Heart left ventricle (tissue), 13 donors: ENCODE measurements at regions not wholly inside any gene's neighbourhood (a gene's known extent, or its start where the extent isn't known, plus 50 kb on each side); places are given as distances from the start of the nearest gene placed in this dataset.

Source experiments
- CTCF ChIP-seq, 12 donors: fragments of 200-600 bp; sonication (generic) in 4 of 12; IDR thresholded peaks; one replicate each; pipeline versions ENCODE4 v1.5.0 to v1.8.0; 2018 to 2022; ENCODE audit warnings: antibody characterized with exemption in 12 of 12, mild to moderate bottlenecking in 5 of 12
- POLR2A ChIP-seq, 2 donors: fragments of 450-650 bp; IDR thresholded peaks; one replicate each; pipeline ENCODE4 v1.6.1; 2017; ENCODE audit warnings: antibody characterized with exemption in 2 of 2, mild to moderate bottlenecking in 2 of 2, moderate library complexity in 2 of 2
- donor health status: ischemic (EF 13 %, LVEDD 7.1; RV severe dilation, severe dysfunction).
- donor health status: DM: no; HTN: yes; CAD: no.
- donor health status: DM: no; HTN: no; CAD: no.
- donor health status: ischemic (EF 25% LVEDD 6.9; RV normal size, moderate dysfunction).
- donor health status: ischemic (EF 25% LVEDD 5.7; RV mildly dilated, moderate dysfunction).
- donor health status: ischemic (EF 35%, LVEDD 5.7; RV mildly dilated, moderate dysfunction).
- donor health status: nonischemic (EF 11% LVEDD 7.7; RV severe dilation, severe dysfunction).
- donor health status: DM: yes; HTN: yes; CAD: no.
- donor health status: PGD.
- donor health status: ischemic (EF 29% LVEDD 5.4; RV normal size, mild dysfunction).
- donor health status: nonischemic (EF 23%, LVEDD 6.1; RV moderate dilation, normal function).

GRCh38 chr15:38992930-38993329 is 428.3 kb upstream of the RASGRP1 start:
- TF ChIP-seq CTCF (IDR thresholded peaks at IDR 0.05) (no peak), POLR2A (IDR thresholded peaks at IDR 0.05) (no peak)
